OCI-M2 (cell line): ENCODE measurements at regions not wholly inside any gene's neighbourhood (a gene's known extent, or its start where the extent isn't known, plus 50 kb on each side); places are given as distances from the start of the nearest gene placed in this dataset.
"Not testable (repeated sequence)": the region's sequence is repeated elsewhere in the genome, so short reads cannot be mapped to it uniquely, and the experiment has no call there.

Experiments
- DNase-seq: peaks from one replicate; lab custom pipeline; 2025; ENCODE audit not compliant: unreplicated experiment; lab: John Stamatoyannopoulos, UW

- DNase-seq: no peak
Observed at GRCh38 chr14:28157887-28158791, 608.4 kb upstream of the FOXG1 start.

DNA sequence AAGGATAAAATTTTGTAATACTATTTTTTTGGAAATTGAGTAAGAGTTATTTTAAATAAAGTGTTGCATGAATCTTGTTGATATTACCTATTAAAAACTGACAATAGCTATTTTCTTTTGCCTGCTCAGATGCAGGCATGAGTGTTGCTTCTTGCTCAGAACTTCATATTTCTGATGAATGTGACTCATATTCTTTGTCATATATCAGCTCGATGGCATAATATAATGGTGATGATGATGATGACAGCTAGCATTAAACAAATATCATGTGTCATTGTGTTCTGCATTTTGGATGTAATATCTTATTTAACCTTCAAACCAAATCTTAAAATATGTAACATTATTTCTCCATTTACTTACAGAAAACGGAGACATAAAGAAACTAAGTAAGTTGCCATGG is 605.5 kb upstream of the FOXG1 start:
- no peak for DNase-seq

DNA sequence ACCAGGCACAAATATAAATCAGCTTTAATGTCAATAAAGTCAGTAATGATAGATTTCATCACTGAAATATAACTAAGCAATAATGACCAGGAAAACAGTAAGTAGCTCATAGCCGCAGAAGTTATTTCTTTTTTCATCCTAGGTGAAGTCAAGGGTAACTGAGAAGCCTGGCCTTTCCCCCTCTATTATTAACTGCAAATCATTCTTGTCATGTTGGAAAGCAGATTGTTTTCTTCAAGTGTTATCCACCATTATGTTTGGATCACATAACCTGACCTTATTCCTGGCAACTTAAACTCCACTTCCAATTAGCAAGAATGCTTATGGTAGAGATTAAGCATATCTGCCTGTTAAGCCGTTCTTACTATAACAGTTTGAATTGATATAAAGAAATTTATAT is 603.4 kb upstream of the FOXG1 start:
- DNase-seq: no peak

DNA sequence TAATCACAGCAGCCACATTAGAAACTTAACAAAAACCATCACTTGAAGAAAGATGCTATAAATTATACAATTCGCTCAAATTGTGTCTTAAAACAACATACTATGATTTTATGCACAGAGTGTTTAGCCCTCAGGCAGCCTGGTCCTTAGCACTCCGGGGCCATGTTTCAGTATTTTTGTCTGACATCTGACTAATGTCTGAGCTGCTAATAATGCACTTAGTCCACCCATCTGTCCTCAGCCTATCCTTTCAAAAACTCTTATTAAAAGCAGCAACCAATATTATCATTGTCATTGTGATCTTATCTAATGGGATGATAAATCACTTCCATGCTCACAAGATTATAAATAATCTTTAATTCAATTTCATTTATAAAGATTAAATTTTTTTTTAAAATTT is 602.7 kb upstream of the FOXG1 start:
- DNase-seq: no peak

DNA sequence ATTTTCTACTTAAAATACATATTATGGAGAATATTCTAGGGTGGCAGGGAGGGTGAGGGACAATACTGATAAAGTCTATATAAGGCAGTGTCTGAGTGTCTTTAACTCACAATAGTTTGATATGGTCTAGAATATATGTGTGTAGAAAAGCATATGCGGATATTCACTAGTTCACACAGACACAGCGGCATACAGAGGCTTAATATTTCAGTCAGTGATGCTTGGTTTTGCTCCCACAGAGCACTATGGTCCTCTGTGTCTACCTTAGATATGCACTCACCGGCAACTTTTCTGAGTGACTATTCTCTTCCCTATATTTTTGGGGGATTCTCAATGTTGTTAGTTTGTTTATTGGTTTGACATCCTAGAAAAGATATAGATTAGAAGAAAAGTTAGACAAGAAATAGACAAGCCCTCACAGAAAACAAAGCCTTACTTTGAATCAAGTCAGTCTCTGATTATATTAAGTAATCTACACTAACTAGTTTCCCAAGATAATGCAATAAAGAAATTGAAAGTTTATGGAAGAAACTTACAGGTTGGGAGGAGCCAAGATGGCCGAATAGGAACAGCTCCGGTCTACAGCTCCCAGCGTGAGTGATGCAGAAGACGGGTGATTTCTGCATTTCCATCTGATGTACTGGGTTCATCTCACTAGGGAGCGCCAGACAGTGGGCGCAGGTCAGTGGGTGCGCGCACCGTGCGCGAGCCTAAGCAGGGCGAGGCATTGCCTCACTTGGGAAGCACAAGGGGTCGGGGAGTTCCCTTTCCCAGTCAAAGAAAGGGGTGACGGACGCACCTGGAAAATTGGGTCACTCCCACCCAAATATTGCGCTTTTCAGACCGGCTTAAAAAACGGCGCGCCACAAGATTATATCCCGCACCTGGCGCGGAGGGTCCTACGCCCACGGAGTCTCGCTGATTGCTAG is 578.4 kb upstream of the FOXG1 start:
- DNase-seq: not testable (repeated sequence)

DNA sequence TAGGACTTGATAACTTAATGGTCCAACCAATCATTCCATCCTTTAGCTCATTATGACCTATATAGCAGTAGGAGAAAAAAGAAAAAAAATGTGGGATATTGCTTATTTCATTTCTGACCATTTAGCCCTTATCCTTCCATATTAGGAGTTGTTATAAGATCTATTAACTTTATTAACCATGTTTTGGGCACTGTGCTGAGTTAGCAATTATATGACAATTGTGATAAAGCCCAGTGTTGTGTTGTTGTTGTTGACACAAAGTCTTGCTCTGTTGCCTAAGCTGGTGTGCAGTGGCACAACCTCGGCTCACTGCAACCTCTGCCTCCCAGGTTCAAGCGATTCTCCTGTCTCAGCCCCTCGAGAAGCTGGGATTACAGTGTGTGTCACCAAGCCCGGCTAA is 569.7 kb upstream of the FOXG1 start:
- no peak for DNase-seq

DNA sequence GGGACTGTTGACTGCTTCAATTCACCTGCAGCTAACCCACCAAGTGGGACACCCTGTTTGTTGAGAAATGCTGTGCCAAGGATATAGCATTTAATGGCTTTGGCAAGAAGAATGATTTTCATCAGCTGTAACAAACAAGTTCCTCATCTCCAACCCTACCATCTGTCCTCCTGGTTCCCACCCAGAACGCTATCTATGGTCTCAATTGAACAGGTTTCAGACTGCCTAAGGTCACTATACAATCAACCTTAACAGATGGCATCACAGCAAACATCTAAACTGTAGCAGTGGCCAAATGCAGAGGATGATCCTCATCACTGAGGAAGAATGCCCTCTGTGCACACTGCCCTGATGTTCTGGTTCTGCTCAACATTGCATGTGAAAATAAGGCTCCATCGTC is 546.2 kb upstream of the FOXG1 start:
- no peak for DNase-seq

DNA sequence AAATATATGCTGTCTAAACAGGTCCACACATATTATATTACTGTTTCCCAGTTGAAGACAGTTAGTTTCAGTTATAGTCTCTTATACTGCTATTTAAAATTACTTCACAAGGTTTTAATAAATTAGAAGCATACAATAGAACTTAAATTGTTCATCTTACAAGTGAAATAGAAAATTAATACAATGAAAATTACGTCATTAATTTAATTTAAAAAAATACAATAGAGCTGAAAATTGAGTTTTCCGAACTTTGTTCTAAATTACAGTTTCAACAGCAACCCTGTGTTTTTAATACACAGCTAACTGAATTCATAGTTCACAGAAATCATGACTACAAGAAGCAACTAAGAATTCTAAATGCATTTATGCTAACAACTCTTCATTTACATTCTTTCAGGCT is 525.7 kb upstream of the FOXG1 start:
- DNase-seq: no peak

DNA sequence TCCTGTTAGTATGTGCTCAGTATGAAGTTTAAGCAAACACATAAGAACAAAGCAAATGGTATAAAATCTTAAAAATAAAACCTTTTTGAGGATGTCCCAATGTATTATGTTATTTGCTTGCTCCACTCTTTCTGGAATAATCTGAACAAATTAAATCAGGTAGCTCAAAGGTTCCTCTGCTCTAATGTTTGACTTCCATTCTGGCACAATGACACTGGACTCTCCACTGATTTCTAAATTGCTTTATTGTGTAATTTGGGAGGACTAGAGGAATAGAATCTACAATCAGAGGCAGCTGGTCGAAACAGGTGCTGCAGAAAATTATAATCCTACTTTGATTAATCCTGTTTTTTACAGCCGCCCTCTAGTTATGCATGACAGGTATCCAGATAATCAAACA is 523.7 kb upstream of the FOXG1 start:
- DNase-seq: no peak

- no peak for DNase-seq
Observed at GRCh38 chr14:28243600-28243999, 523.0 kb upstream of the FOXG1 start.

DNA sequence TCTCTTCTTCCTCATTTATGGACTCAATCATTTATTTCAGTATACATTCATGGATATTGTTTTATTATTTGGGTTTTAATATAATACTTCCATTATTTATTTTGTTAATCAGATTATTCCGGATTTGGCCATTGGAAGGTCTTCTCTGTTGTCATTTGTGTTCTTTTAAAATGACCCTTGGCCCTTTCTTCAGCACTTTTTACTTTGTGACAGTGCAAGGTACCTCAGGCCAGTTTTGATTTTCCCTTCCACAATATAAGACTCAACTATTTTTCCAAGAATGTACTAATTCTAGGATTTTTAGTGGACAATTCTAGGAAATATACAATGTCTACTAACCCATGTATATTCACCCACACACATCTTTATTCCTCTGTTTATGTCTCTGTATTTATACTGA is 521.4 kb upstream of the FOXG1 start:
- DNase-seq: no peak

- no peak for DNase-seq
Observed at GRCh38 chr14:28247491-28247890, 519.1 kb upstream of the FOXG1 start.

GRCh38 chr14:28252124-28252523 is 514.5 kb upstream of the FOXG1 start:
- not testable (repeated sequence) for DNase-seq

DNA sequence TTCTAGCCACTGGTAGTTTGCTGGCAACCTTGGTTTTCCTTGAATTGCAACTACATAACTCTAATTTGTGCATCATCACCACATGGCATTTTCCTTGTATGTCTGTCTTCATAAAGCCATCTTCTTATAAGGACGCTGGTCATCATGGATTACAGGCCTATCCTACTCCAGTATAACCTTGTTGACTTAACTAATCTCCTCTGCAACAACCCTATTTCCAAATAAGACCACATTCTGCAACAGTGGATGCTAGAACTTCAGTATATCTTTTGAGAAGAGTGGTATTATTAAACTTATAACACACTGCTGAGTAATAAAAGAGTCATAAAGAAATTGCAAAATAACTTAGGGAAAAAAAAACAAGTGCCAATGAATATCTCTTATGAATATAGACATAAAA is 511.8 kb upstream of the FOXG1 start:
- DNase-seq: no peak

- no peak for DNase-seq
Observed at GRCh38 chr14:28264306-28264705, 502.3 kb upstream of the FOXG1 start.

DNA sequence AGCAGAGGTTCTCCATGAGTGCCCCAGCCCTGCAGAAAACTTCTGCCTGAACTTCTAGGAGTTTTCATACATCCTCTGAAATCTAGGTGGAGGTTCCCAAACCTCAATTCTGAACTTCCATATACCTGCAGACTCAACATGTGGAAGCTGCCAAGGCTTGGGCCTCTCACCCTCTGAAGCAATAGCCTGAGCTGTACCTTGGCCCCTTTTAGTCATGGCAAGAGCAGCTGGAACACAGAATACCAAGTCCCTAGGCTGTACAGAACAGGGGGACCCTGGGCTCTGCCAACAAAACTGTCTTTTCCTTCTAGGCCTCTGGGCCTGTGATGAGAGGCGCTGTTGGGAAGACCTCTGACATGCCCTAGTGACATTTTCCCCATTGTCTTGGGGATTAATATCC is 494.3 kb upstream of the FOXG1 start:
- DNase-seq: no peak

DNA sequence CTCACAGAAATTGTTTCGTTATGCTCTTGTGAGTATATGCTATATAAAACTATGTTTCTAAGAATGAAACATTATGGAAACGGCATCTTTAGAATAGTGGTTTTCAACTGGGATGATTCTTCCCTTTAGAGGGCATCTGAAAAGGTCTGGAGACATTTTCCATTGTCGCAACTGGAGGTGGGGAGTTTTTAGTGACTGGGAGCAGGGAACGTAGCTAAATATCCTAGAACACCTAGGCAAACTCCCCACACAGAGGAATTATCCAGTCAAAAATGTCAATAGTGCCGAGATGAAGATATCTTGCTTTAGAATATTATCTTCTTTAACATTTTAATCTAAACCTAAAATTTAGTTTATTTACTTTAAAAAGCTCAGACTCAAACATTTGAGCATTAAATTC is 486.1 kb upstream of the FOXG1 start:
- DNase-seq: no peak

- DNase-seq: no peak
Observed at GRCh38 chr14:28280997-28281598, 485.5 kb upstream of the FOXG1 start.

DNA sequence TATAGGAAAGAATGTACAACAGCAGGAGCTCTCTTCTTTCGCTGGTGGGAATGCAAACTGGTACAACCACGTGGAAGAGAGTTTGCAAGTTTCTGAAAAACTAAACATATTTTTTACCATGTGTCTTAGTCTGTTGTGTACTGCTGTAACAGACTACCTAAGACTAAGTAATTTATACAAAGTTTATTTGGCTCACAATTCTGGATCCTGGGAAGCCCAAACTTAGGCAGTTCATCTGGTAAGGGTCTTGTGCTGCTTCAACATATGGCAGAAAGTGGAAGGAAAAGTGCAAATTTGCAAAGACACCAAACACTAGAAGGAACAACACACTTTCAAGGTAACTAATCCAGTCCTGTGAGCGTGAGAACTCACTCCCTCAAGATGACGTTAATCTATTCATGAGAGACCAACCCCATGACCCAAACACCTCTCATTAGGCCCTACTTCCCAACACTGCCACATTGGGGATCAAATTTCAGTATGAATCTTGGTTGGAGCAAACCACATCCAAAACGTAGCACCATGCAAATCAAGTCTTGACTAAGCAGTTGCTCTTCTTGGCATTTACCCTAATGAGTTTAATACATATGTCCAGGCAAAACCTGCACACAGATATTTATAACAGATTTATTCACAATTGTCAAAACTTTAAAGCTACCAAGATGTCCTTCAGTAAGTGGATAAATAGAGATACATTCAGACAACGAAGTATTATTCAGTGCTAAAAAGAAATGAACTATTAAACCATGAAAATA is 481.9 kb upstream of the FOXG1 start:
- no peak for DNase-seq

DNA sequence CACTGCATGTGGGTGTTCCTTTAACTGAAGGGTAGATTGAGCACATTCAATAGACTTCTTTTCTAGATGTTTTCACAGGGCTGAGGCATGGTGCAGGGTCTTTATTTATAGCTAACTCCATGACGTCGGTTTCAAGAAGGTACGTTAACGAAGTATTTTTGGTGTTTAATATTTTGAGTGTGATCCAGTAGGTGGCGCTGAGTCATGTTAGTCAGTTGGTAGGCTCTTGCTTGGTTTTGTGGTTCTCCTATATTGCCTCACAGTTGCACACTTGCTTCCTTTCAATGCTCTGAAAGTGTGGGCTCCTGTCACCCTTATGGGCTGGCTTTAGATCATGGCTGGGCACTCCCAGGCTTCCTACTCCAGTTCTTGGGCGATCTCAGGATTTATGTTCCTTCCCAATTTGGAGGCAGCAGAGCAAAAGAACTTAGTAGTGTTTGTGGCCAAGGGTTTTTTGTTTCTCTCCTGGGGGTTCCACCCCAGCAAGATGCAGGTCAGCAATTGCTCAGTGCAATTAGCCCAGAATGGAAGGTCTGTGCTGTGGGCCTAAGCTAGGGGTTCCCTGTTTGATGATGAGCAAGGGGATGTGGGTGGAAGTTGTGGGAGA is 471.6 kb upstream of the FOXG1 start:
- no peak for DNase-seq
